ENCODE measurements at regions not wholly inside any gene's neighbourhood (a gene's known extent, or its start where the extent isn't known, plus 50 kb on each side); places are given as distances from the start of the nearest gene placed in this dataset.

- peak; percentile 10 for DNase-seq (ENCODE audit: low spot score)
- 76% methylated on average over 11 of the region's 11 CpGs for WGBS
- no peaks in the 10 kb centered on the region for H3K9me3 ChIP-seq (ENCODE audit: control insufficient read depth in 4 of 4, low read length in 3 of 4)
These were observed 155.7 kb upstream of the SOX1 start for GRCh38 chr13:111911121-111911720.

GRCh38 chr13:111911754-111912452 lies 155.0 kb upstream of the SOX1 start:
- peak; percentile 28 for DNase-seq (ENCODE audit: low spot score)
- Histone ChIP-seq H3K9ac (ENCODE audit: low read depth in 1 of 2, low read length in 2 of 2) (no peak overlapping the region), H3K27me3 (ENCODE audit: control insufficient read depth in 4 of 4, insufficient read depth in 4 of 4, low read length in 3 of 4) (peaks cover 0 to 8% (median 0%) of the 10 kb centered on the region in 4 donors), H3K36me3 (ENCODE audit: control insufficient read depth in 4 of 4, insufficient read depth in 3 of 4, low read depth in 1 of 4, low read length in 3 of 4) (no peaks in the 10 kb centered on the region), H3K4me1 (ENCODE audit: control insufficient read depth in 4 of 4, insufficient read depth in 4 of 4, low read length in 3 of 4) (no peaks in the 10 kb centered on the region), H3K4me3 (ENCODE audit: low read depth in 1 of 3, low read length in 3 of 3) (no peak overlapping the region), H3K27ac (ENCODE audit: low read depth in 1 of 2, low read length in 2 of 2) (no peak overlapping the region), H3K9me3 (ENCODE audit: control insufficient read depth in 4 of 4, low read length in 3 of 4) (no peaks in the 10 kb centered on the region)
- WGBS: 83% methylated on average over 11 of the region's 11 CpGs
- no peak for TF ChIP-seq GABPA (IDR thresholded peaks at IDR 0.05 in 1 of 2, conservative IDR thresholded peaks at IDR 0.05 in 1 of 2)
- no peak for TF ChIP-seq HNF4A (conservative IDR thresholded peaks at IDR 0.05)
- no peak for TF ChIP-seq EGR1 (IDR thresholded peaks at IDR 0.05; ENCODE audit: low read depth in 2 of 2)
- no peak for TF ChIP-seq ZBTB33 (IDR thresholded peaks at IDR 0.05)
- no peak for TF ChIP-seq REST (IDR thresholded peaks at IDR 0.05)
- no peak for TF ChIP-seq MAX (IDR thresholded peaks at IDR 0.05)
- no peak for TF ChIP-seq JUND (IDR thresholded peaks at IDR 0.05)
- TF ChIP-seq RAD21 (IDR thresholded peaks at IDR 0.05): no peak
- no peak for TF ChIP-seq NR2F2 (IDR thresholded peaks at IDR 0.05)

More at GRCh38 chr13:111911121-111911720, 155.7 kb upstream of the SOX1 start:
- Histone ChIP-seq H3K9ac (ENCODE audit: low read depth in 1 of 2, low read length in 2 of 2) (no peak overlapping the region), H3K27me3 (ENCODE audit: control insufficient read depth in 4 of 4, insufficient read depth in 4 of 4, low read length in 3 of 4) (peaks cover 0 to 8% (median 0%) of the 10 kb centered on the region in 4 donors), H3K4me1 (ENCODE audit: control insufficient read depth in 4 of 4, insufficient read depth in 4 of 4, low read length in 3 of 4) (no peaks in the 10 kb centered on the region), H3K36me3 (ENCODE audit: control insufficient read depth in 4 of 4, insufficient read depth in 3 of 4, low read depth in 1 of 4, low read length in 3 of 4) (no peaks in the 10 kb centered on the region), H3K27ac (ENCODE audit: low read depth in 1 of 2, low read length in 2 of 2) (no peak overlapping the region), H3K4me3 (ENCODE audit: low read depth in 1 of 3, low read length in 3 of 3) (no peak overlapping the region)
- TF ChIP-seq JUND (IDR thresholded peaks at IDR 0.05) (no peak), HNF4G (IDR thresholded peaks at IDR 0.05) (no peak), RXRA (IDR thresholded peaks at IDR 0.05) (no peak), CTCF (IDR thresholded peaks at IDR 0.05; ENCODE audit: low read depth, low read length, missing input control) (no peak), ATF3 (IDR thresholded peaks at IDR 0.05) (no peak), FOXA2 (IDR thresholded peaks at IDR 0.05) (no peak), ZBTB33 (IDR thresholded peaks at IDR 0.05) (no peak), NR2F2 (IDR thresholded peaks at IDR 0.05) (no peak), YY1 (IDR thresholded peaks at IDR 0.05) (no peak), RAD21 (IDR thresholded peaks at IDR 0.05) (no peak), GABPA (IDR thresholded peaks at IDR 0.05 in 1 of 2, conservative IDR thresholded peaks at IDR 0.05 in 1 of 2) (no peak), SP1 (IDR thresholded peaks at IDR 0.05) (no peak), EGR1 (IDR thresholded peaks at IDR 0.05; ENCODE audit: low read depth in 2 of 2) (no peak)

Measured in liver (tissue), 8 donors.